ENCODE measurements at regions not wholly inside any gene's neighbourhood (a gene's known extent, or its start where the extent isn't known, plus 50 kb on each side); places are given as distances from the start of the nearest gene placed in this dataset.

DNA sequence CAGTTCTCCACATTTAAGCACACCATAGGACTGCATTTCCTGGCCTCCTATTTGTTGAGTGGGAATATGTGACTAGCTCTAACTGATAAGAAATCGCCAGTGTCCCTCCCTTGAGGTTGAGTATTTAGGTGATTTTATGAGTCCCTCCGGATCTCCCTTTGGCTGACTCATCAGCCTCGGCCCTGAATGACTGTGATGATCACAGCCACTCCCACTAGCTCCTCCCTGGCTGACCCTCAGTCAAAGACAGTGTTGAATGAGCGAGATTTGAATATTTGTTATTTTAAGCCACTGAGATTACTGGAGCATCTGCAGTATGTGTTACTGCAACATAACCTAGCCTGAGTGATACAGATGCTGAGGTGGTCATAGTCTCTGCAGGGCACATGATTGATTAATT lies 515.3 kb downstream of the EPHB1 start:
- Histone ChIP-seq H3K27me3 (replicated peaks in 1 of 7) (no peaks in the 10 kb centered on the region), H3K4me3 (no peak overlapping the region), H3K27ac (no peak overlapping the region), H3K4me1 (no peaks in the 10 kb centered on the region), H3K9me3 (no peaks in the 10 kb centered on the region), H3K36me3 (no peaks in the 10 kb centered on the region)
- TF ChIP-seq, protein P1, sequence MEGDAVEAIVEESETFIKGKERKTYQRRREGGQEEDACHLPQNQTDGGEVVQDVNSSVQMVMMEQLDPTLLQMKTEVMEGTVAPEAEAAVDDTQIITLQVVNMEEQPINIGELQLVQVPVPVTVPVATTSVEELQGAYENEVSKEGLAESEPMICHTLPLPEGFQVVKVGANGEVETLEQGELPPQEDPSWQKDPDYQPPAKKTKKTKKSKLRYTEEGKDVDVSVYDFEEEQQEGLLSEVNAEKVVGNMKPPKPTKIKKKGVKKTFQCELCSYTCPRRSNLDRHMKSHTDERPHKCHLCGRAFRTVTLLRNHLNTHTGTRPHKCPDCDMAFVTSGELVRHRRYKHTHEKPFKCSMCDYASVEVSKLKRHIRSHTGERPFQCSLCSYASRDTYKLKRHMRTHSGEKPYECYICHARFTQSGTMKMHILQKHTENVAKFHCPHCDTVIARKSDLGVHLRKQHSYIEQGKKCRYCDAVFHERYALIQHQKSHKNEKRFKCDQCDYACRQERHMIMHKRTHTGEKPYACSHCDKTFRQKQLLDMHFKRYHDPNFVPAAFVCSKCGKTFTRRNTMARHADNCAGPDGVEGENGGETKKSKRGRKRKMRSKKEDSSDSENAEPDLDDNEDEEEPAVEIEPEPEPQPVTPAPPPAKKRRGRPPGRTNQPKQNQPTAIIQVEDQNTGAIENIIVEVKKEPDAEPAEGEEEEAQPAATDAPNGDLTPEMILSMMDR (IDR thresholded peaks at IDR 0.05 in 8 of 11, conservative IDR thresholded peaks at IDR 0.05 in 3 of 11), result no peak
- no peak for TF ChIP-seq POLR2A (IDR thresholded peaks at IDR 0.05)
- TF ChIP-seq POLR2AphosphoS5 (IDR thresholded peaks at IDR 0.05), result no peak
- intact Hi-C loops (cut with DNase I; ENCODE audit: low total_unique reads), result no loop called here
- WGBS, 5 donors, result 51 to 66% (median 54%) methylated on average over 4 of the region's 4 CpGs
- DNase-seq, result no peak

GRCh38 chr3:135311699-135312098 lies 516.6 kb downstream of the EPHB1 start:
- Histone ChIP-seq H3K4me3 (no peak overlapping the region), H3K36me3 (no peaks in the 10 kb centered on the region), H3K9me3 (no peaks in the 10 kb centered on the region), H3K27ac (no peak overlapping the region), H3K27me3 (replicated peaks in 1 of 7) (no peaks in the 10 kb centered on the region), H3K4me1 (no peaks in the 10 kb centered on the region)
- TF ChIP-seq, protein P1 (IDR thresholded peaks at IDR 0.05 in 8 of 11, conservative IDR thresholded peaks at IDR 0.05 in 3 of 11), result no peak
- TF ChIP-seq POLR2A (IDR thresholded peaks at IDR 0.05) (no peak), POLR2AphosphoS5 (IDR thresholded peaks at IDR 0.05) (no peak)
- WGBS, 5 donors, result 82 to 90% (median 82%) methylated on average over 5 of the region's 5 CpGs
- intact Hi-C loops (cut with DNase I; ENCODE audit: low total_unique reads), result no loop called here
- DNase-seq, result no peak

GRCh38 chr3:135314237-135314636 lies 519.2 kb downstream of the EPHB1 start:
- 81 to 95% (median 90%) methylated on average over 1 of the region's 1 CpG for WGBS, 5 donors
- no peak for DNase-seq
- Histone ChIP-seq H3K27me3 (replicated peaks in 1 of 7) (no peaks in the 10 kb centered on the region), H3K36me3 (no peaks in the 10 kb centered on the region), H3K9me3 (no peaks in the 10 kb centered on the region), H3K4me3 (no peak overlapping the region), H3K27ac (no peak overlapping the region), H3K4me1 (no peaks in the 10 kb centered on the region)
- TF ChIP-seq, protein P1 (IDR thresholded peaks at IDR 0.05 in 8 of 11, conservative IDR thresholded peaks at IDR 0.05 in 3 of 11), result no peak
- TF ChIP-seq POLR2AphosphoS5 (IDR thresholded peaks at IDR 0.05) (no peak), POLR2A (IDR thresholded peaks at IDR 0.05) (no peak)
- intact Hi-C loops (cut with DNase I; ENCODE audit: low total_unique reads), result no loop called here

DNA sequence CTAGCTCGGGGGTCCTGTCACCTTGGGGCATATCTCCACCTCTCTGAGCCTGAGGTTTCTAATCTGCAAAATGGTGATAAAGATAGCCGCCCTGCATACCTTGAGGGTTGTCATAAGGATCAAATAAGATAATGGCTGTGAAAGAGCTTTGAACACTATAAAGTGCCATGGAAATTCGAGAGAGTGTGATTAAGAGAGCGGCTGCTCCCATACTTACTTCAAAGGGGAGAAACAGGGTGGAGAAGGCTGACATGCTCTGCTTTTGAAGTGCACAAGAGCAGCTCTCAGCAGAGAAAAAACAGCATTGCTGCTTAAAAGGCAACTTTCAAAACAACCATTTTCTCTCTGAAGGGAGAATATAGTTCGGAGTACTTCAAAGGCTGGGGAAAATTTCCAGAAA lies 529.2 kb downstream of the EPHB1 start:
- no peak for DNase-seq
- no peaks in the 10 kb centered on the region for H3K9me3 ChIP-seq
- intact Hi-C loops (cut with DNase I; ENCODE audit: low total_unique reads), result no loop called here
- TF ChIP-seq, protein P1 (IDR thresholded peaks at IDR 0.05 in 8 of 11, conservative IDR thresholded peaks at IDR 0.05 in 3 of 11), result no peak
- TF ChIP-seq POLR2AphosphoS5 (IDR thresholded peaks at IDR 0.05), result no peak
- TF ChIP-seq POLR2A (IDR thresholded peaks at IDR 0.05), result no peak
- H3K4me3 ChIP-seq, result no peak overlapping the region
- no peak overlapping the region for H3K27ac ChIP-seq
- WGBS, 5 donors, result 62 to 70% (median 63%) methylated on average over 4 to 5 of the region's 5 CpGs
- H3K36me3 ChIP-seq, result no peaks in the 10 kb centered on the region
- peaks cover 0 to 4% (median 0%) of the 10 kb centered on the region in 7 donors for H3K27me3 ChIP-seq (replicated peaks in 1 of 7)
- H3K4me1 ChIP-seq, result no peaks in the 10 kb centered on the region

Measured in spleen (tissue), 11 donors.